ENCODE measurements at regions not wholly inside any gene's neighbourhood (a gene's known extent, or its start where the extent isn't known, plus 50 kb on each side); places are given as distances from the start of the nearest gene placed in this dataset.
A peak's percentile ranks its signal among the peaks of the same experiment; 100 is the strongest.
"Not testable (repeated sequence)": the region's sequence is repeated elsewhere in the genome, so short reads cannot be mapped to it uniquely, and the experiment has no call there.

- in situ Hi-C loops (cut with HindIII; ENCODE audit: low pct_unique_long_range_greater_than_20kb, low sequenced_read_pairs): no loop called here
- no peak for DNase-seq (ENCODE audit: low read depth, low spot score)
Observed at GRCh38 chr17:68134046-68134637, 98.6 kb downstream of the KPNA2 start.

GRCh38 chr17:68134731-68135130 lies 99.2 kb downstream of the KPNA2 start:
- no peak for DNase-seq (ENCODE audit: low read depth, low spot score)
- in situ Hi-C loops (cut with HindIII; ENCODE audit: low pct_unique_long_range_greater_than_20kb, low sequenced_read_pairs): no loop called here

- DNase-seq (ENCODE audit: low read depth, low spot score): no peak
- in situ Hi-C loops (cut with HindIII; ENCODE audit: low pct_unique_long_range_greater_than_20kb, low sequenced_read_pairs): no loop called here
Observed at GRCh38 chr17:68135141-68135887, 99.8 kb downstream of the KPNA2 start.

GRCh38 chr17:68141050-68141449 lies 105.5 kb downstream of the KPNA2 start:
- no peak for DNase-seq (ENCODE audit: low read depth, low spot score)
- in situ Hi-C loops (cut with HindIII; ENCODE audit: low pct_unique_long_range_greater_than_20kb, low sequenced_read_pairs): no loop called here

GRCh38 chr17:68142595-68142994 lies 105.2 kb upstream of the AMZ2 start:
- in situ Hi-C loops (cut with HindIII; ENCODE audit: low pct_unique_long_range_greater_than_20kb, low sequenced_read_pairs): no loop called here
- DNase-seq (ENCODE audit: low read depth, low spot score): no peak

GRCh38 chr17:68143425-68143824 lies 104.4 kb upstream of the AMZ2 start:
- in situ Hi-C loops (cut with HindIII; ENCODE audit: low pct_unique_long_range_greater_than_20kb, low sequenced_read_pairs): no loop called here
- DNase-seq (ENCODE audit: low read depth, low spot score): no peak

GRCh38 chr17:68145088-68145487 lies 102.8 kb upstream of the AMZ2 start:
- in situ Hi-C loops (cut with HindIII; ENCODE audit: low pct_unique_long_range_greater_than_20kb, low sequenced_read_pairs): no loop called here
- no peak for DNase-seq (ENCODE audit: low read depth, low spot score)

- no peak for DNase-seq (ENCODE audit: low read depth, low spot score)
- in situ Hi-C loops (cut with HindIII; ENCODE audit: low pct_unique_long_range_greater_than_20kb, low sequenced_read_pairs): no loop called here
Observed at GRCh38 chr17:68148936-68149335, 98.9 kb upstream of the AMZ2 start.

- no peak for DNase-seq (ENCODE audit: low read depth, low spot score)
- in situ Hi-C loops (cut with HindIII; ENCODE audit: low pct_unique_long_range_greater_than_20kb, low sequenced_read_pairs): no loop called here
Observed at GRCh38 chr17:68152161-68152571, 95.7 kb upstream of the AMZ2 start.

GRCh38 chr17:68155692-68156091 lies 92.2 kb upstream of the AMZ2 start:
- in situ Hi-C loops (cut with HindIII; ENCODE audit: low pct_unique_long_range_greater_than_20kb, low sequenced_read_pairs): no loop called here
- DNase-seq (ENCODE audit: low read depth, low spot score): no peak

- no peak for DNase-seq (ENCODE audit: low read depth, low spot score)
Observed at GRCh38 chr17:68161644-68162428, 86.0 kb upstream of the AMZ2 start.

GRCh38 chr17:68168273-68169164 lies 79.3 kb upstream of the AMZ2 start:
- in situ Hi-C loops (cut with HindIII; ENCODE audit: low pct_unique_long_range_greater_than_20kb, low sequenced_read_pairs); DNase-seq (ENCODE audit: low read depth, low spot score): not testable (repeated sequence)

More at GRCh38 chr17:68161644-68162428, 86.0 kb upstream of the AMZ2 start:
- in situ Hi-C loops (cut with HindIII; ENCODE audit: low pct_unique_long_range_greater_than_20kb, low sequenced_read_pairs): no loop called here

GRCh38 chr17:68169165-68169821 lies 78.5 kb upstream of the AMZ2 start:
- DNase-seq (ENCODE audit: low read depth, low spot score); in situ Hi-C loops (cut with HindIII; ENCODE audit: low pct_unique_long_range_greater_than_20kb, low sequenced_read_pairs): not testable (repeated sequence)

- DNase-seq (ENCODE audit: low read depth, low spot score): no peak
- in situ Hi-C loops (cut with HindIII; ENCODE audit: low pct_unique_long_range_greater_than_20kb, low sequenced_read_pairs): no loop called here
Observed at GRCh38 chr17:68169840-68170239, 78.0 kb upstream of the AMZ2 start.

- no peak for DNase-seq (ENCODE audit: low read depth, low spot score)
- in situ Hi-C loops (cut with HindIII; ENCODE audit: low pct_unique_long_range_greater_than_20kb, low sequenced_read_pairs): no loop called here
Observed at GRCh38 chr17:68170246-68170645, 77.6 kb upstream of the AMZ2 start.

GRCh38 chr17:68172461-68172954 lies 75.3 kb upstream of the AMZ2 start:
- DNase-seq (ENCODE audit: low read depth, low spot score): peak; percentile 87
- in situ Hi-C loops (cut with HindIII; ENCODE audit: low pct_unique_long_range_greater_than_20kb, low sequenced_read_pairs): no loop called here

- in situ Hi-C loops (cut with HindIII; ENCODE audit: low pct_unique_long_range_greater_than_20kb, low sequenced_read_pairs): no loop called here
- DNase-seq (ENCODE audit: low read depth, low spot score): no peak
Observed at GRCh38 chr17:68175416-68175815, 72.4 kb upstream of the AMZ2 start.
